CD14-positive monocyte (primary cell): ENCODE measurements at regions not wholly inside any gene's neighbourhood (a gene's known extent, or its start where the extent isn't known, plus 50 kb on each side); places are given as distances from the start of the nearest gene placed in this dataset.

Experiments
- DNase-seq, 3 donors: peaks; one replicate each; pipeline ENCODE4 v3.0.0-alpha.2; 2011 to 2022
- H2AFZ ChIP-seq: 2 replicates; pipeline ENCODE4 v1.6.0; 2012; ENCODE audit warnings: mild to moderate bottlenecking, low read depth, low read length, inconsistent platforms; ENCODE audit not compliant: insufficient read depth, poor library complexity, severe bottlenecking
- H3K27ac ChIP-seq, 2 donors: 1 replicate in 1 of 2; 2 replicates in 1 of 2; pipeline ENCODE4 v1.5.1; 2012 to 2013; ENCODE audit warnings: low read length in 2 of 2, control low read depth in 1 of 2, inconsistent platforms in 1 of 2, low read depth in 1 of 2, mild to moderate bottlenecking in 1 of 2
- H3K27me3 ChIP-seq, 2 donors: one replicate each; pipeline versions ENCODE4 v1.6.0 to v1.6.1; 2011 to 2013; ENCODE audit warnings: low read length in 2 of 2; ENCODE audit not compliant: control insufficient read depth in 2 of 2, insufficient read depth in 2 of 2
- H3K36me3 ChIP-seq, 2 donors: replicated peaks in 1 of 2; 1 replicate in 1 of 2; 2 replicates in 1 of 2; pipeline versions ENCODE4 v1.5.1 to v1.6.1; 2012 to 2013; ENCODE audit warnings: low read length in 2 of 2, control low read depth in 1 of 2, inconsistent platforms in 1 of 2, mild to moderate bottlenecking in 1 of 2; ENCODE audit not compliant: insufficient read depth in 2 of 2, control insufficient read depth in 1 of 2
- H3K4me1 ChIP-seq, 2 donors: 1 replicate in 1 of 2; 2 replicates in 1 of 2; pipeline versions ENCODE4 v1.5.1 to v1.6.1; 2012 to 2013; ENCODE audit warnings: low read length in 2 of 2, control low read depth in 1 of 2, inconsistent platforms in 1 of 2, mild to moderate bottlenecking in 1 of 2, moderate library complexity in 1 of 2; ENCODE audit not compliant: insufficient read depth in 2 of 2, control insufficient read depth in 1 of 2
- H3K4me2 ChIP-seq: replicated peaks from 2 replicates; pipeline ENCODE3; 2012; ENCODE audit warnings: low read length, moderate library complexity, mild to moderate bottlenecking; ENCODE audit not compliant: poor library complexity, severe bottlenecking; ENCODE audit errors: extremely low read depth
- H3K4me3 ChIP-seq, 3 experiments: fragments of 200-600 bp in 1 of 3; sonication (generic) in 1 of 3; replicated peaks in 1 of 3; 1 replicate in 2 of 3; 2 replicates in 1 of 3; pipeline ENCODE4 v1.5.1; 2011 to 2013; ENCODE audit warnings: low read length in 3 of 3, mild to moderate bottlenecking in 3 of 3, control low read depth in 2 of 3, low read depth in 2 of 3, inconsistent platforms in 1 of 3, moderate library complexity in 1 of 3
- H3K79me2 ChIP-seq: 2 replicates; pipeline ENCODE4 v1.6.0; 2012; ENCODE audit warnings: mild to moderate bottlenecking, control low read depth, inconsistent platforms, low read length, moderate library complexity; ENCODE audit not compliant: insufficient read depth
- H3K9ac ChIP-seq: 2 replicates; pipeline ENCODE4 v1.6.0; 2017; ENCODE audit warnings: low read length, mild to moderate bottlenecking; ENCODE audit not compliant: insufficient read depth, poor library complexity, severe bottlenecking
- H3K9me3 ChIP-seq, 2 donors: replicated peaks in 1 of 2; 1 replicate in 1 of 2; 2 replicates in 1 of 2; pipeline versions ENCODE4 v1.5.1 to v1.6.1; 2012 to 2013; ENCODE audit warnings: low read length in 2 of 2, control low read depth in 1 of 2; ENCODE audit not compliant: control insufficient read depth in 1 of 2, insufficient read depth in 1 of 2
- H4K20me1 ChIP-seq: 2 replicates; pipeline ENCODE4 v1.6.0; 2012; ENCODE audit warnings: mild to moderate bottlenecking, low read length, control low read depth, moderate library complexity; ENCODE audit not compliant: insufficient read depth
- H3K27ac Mint-ChIP-seq, 7 donors: one replicate each; pipeline ENCODE4 v1.8.0; 2020; ENCODE audit warnings: mild to moderate bottlenecking in 7 of 7, mixed read lengths in 7 of 7, moderate library complexity in 6 of 7, inconsistent platforms in 2 of 7
- H3K27me3 Mint-ChIP-seq, 3 donors: one replicate each; pipeline ENCODE4 v1.8.0; 2021 to 2022; ENCODE audit warnings: low read depth in 3 of 3, mild to moderate bottlenecking in 3 of 3, mixed read lengths in 3 of 3, moderate library complexity in 3 of 3, inconsistent platforms in 1 of 3
- H3K36me3 Mint-ChIP-seq, 2 donors: one replicate each; pipeline ENCODE4 v1.8.0; 2020; ENCODE audit warnings: mixed read lengths in 2 of 2, inconsistent platforms in 1 of 2, mild to moderate bottlenecking in 1 of 2
- H3K4me1 Mint-ChIP-seq: one replicate; pipeline ENCODE4 v1.8.0; 2020; ENCODE audit warnings: mild to moderate bottlenecking, mixed read lengths
- H3K4me3 Mint-ChIP-seq, 2 donors: one replicate each; pipeline ENCODE4 v1.8.0; 2020; ENCODE audit warnings: mild to moderate bottlenecking in 2 of 2, mixed read lengths in 2 of 2, moderate library complexity in 1 of 2
- H3K9me3 Mint-ChIP-seq, 7 donors: one replicate each; pipeline ENCODE4 v1.8.0; 2020 to 2022; ENCODE audit warnings: mixed read lengths in 7 of 7, mild to moderate bottlenecking in 6 of 7, moderate library complexity in 6 of 7, inconsistent platforms in 2 of 7
- WGBS: methylation state at CpG from one replicate; pipeline ENCODE4 v1.1.5; 2013; ENCODE audit warnings: missing lambda C conversion rate; ENCODE audit not compliant: insufficient coverage; 5-methylcytosine and 5-hydroxymethylcytosine counted together
- intact Hi-C, 2 donors: fragments of 100-400 bp; cut with micrococcal nuclease; formaldehyde crosslinking; loops; one replicate each; pipeline versions ENCODE4 v1.15.0 to v1.15.1; 2023
- TF ChIP-seq, protein P1 (sequence below): fragments of 200-600 bp; IDR thresholded peaks from one replicate; pipeline ENCODE4 v1.8.0; 2022; ENCODE audit warnings: antibody characterized with exemption, mild to moderate bottlenecking

DNA sequence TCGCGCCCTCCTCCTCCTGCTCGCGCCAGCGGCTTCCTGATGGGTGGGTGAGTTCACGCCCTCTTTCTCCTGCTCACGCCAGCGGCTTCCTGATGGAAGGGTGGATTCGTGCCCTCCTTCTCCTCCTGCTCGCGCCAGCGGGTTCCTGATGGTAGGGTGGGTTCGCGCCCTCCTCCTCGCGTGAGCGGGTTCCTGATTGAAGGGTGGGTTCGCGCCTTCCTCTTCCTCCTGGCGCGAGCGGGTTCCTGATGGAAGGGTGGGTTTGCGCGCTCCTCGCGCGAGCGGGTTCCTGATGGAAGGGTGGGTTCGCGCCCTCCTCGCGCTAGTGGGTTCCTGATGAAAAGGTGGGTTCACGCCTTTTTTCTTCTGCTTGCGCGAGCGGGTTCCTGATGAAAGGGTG, 62.0 kb upstream of the MGAT5 start:
- peaks cover 8 to 9% of the 10 kb centered on the region in 2 donors for H3K9me3 ChIP-seq
- Mint-ChIP-seq H3K4me1 (peaks cover 23% of the 10 kb centered on the region), H3K36me3 (peaks cover 10 to 18% of the 10 kb centered on the region in 2 donors), H3K4me3 (no peak overlapping the region), H3K9me3 (peaks cover 1 to 14% (median 9%) of the 10 kb centered on the region in 7 donors), H3K27ac (peak overlapping the region in 1 of 7 donors; percentile 57), H3K27me3 (peaks cover 0 to 3% (median 2%) of the 10 kb centered on the region in 3 donors)
- TF ChIP-seq, protein P1, sequence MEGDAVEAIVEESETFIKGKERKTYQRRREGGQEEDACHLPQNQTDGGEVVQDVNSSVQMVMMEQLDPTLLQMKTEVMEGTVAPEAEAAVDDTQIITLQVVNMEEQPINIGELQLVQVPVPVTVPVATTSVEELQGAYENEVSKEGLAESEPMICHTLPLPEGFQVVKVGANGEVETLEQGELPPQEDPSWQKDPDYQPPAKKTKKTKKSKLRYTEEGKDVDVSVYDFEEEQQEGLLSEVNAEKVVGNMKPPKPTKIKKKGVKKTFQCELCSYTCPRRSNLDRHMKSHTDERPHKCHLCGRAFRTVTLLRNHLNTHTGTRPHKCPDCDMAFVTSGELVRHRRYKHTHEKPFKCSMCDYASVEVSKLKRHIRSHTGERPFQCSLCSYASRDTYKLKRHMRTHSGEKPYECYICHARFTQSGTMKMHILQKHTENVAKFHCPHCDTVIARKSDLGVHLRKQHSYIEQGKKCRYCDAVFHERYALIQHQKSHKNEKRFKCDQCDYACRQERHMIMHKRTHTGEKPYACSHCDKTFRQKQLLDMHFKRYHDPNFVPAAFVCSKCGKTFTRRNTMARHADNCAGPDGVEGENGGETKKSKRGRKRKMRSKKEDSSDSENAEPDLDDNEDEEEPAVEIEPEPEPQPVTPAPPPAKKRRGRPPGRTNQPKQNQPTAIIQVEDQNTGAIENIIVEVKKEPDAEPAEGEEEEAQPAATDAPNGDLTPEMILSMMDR: no peak
- no peak overlapping the region for H3K4me3 ChIP-seq
- no peaks in the 10 kb centered on the region for H3K36me3 ChIP-seq
- H3K27ac ChIP-seq: no peak overlapping the region
- no peak overlapping the region for H3K4me2 ChIP-seq
- no peak overlapping the region for H2AFZ ChIP-seq
- no peaks in the 10 kb centered on the region for H3K27me3 ChIP-seq
- no peak overlapping the region for H3K9ac ChIP-seq
- H4K20me1 ChIP-seq: peaks cover 14% of the 10 kb centered on the region
- 100% methylated on average over 5 of the region's 36 CpGs for WGBS
- no peaks in the 10 kb centered on the region for H3K4me1 ChIP-seq
- no peak for DNase-seq
- peaks cover 25% of the 10 kb centered on the region for H3K79me2 ChIP-seq
- intact Hi-C loops: loop anchor here in 1 of 2 donors (10.0 kb wide), 1 partner anchor 67 kb away; no protein-coding TSS in a partner anchor

GRCh38 chr2:134193006-134193405, 60.9 kb upstream of the MGAT5 start:
- Histone ChIP-seq H3K4me3 (no peak overlapping the region), H4K20me1 (peaks cover 12% of the 10 kb centered on the region), H3K9me3 (peaks cover 8 to 9% of the 10 kb centered on the region in 2 donors), H3K27ac (no peak overlapping the region), H3K4me1 (no peaks in the 10 kb centered on the region), H3K36me3 (no peaks in the 10 kb centered on the region), H3K27me3 (no peaks in the 10 kb centered on the region), H3K9ac (no peak overlapping the region), H3K4me2 (no peak overlapping the region), H2AFZ (no peak overlapping the region), H3K79me2 (peaks cover 25% of the 10 kb centered on the region)
- Mint-ChIP-seq H3K27ac (no peak overlapping the region), H3K4me3 (no peak overlapping the region), H3K9me3 (peaks cover 1 to 14% (median 9%) of the 10 kb centered on the region in 7 donors), H3K4me1 (peaks cover 29% of the 10 kb centered on the region), H3K36me3 (peaks cover 10 to 18% of the 10 kb centered on the region in 2 donors), H3K27me3 (peaks cover 0 to 3% (median 2%) of the 10 kb centered on the region in 3 donors)
- intact Hi-C loops: loop anchor here in 1 of 2 donors (10.0 kb wide), 1 partner anchor 68 kb away; no protein-coding TSS in a partner anchor
- WGBS: no CpG with 5 or more reads among the region's 1 CpG
- DNase-seq: peak in 1 of 3 donors; percentile 19
- TF ChIP-seq, protein P1: no peak
